Daoy (cell line): ENCODE measurements at regions not wholly inside any gene's neighbourhood (a gene's known extent, or its start where the extent isn't known, plus 50 kb on each side); places are given as distances from the start of the nearest gene placed in this dataset.

Experiments
- DNase-seq: peaks from one replicate; pipeline ENCODE4 v3.0.0-alpha.2; 2015; ENCODE audit warnings: low read depth

GRCh38 chr3:148379763-148380382 lies 317.8 kb upstream of the AGTR1 start:
- no peak for DNase-seq

- no peak for DNase-seq
Measured at GRCh38 chr3:148381051-148381450, 316.7 kb upstream of the AGTR1 start.

GRCh38 chr3:148389916-148390315 lies 307.8 kb upstream of the AGTR1 start:
- no peak for DNase-seq

- no peak for DNase-seq
Measured at GRCh38 chr3:148395821-148396220, 301.9 kb upstream of the AGTR1 start.

- DNase-seq = no peak
Measured at GRCh38 chr3:148400754-148401153, 296.9 kb upstream of the AGTR1 start.

GRCh38 chr3:148408667-148409066 lies 289.0 kb upstream of the AGTR1 start:
- no peak for DNase-seq

- no peak for DNase-seq
Measured at GRCh38 chr3:148420242-148420641, 277.5 kb upstream of the AGTR1 start.

GRCh38 chr3:148428862-148429605 lies 268.7 kb upstream of the AGTR1 start:
- no peak for DNase-seq

GRCh38 chr3:148433665-148434064 lies 264.0 kb upstream of the AGTR1 start:
- no peak for DNase-seq

GRCh38 chr3:148435534-148435933 lies 262.2 kb upstream of the AGTR1 start:
- no peak for DNase-seq

GRCh38 chr3:148439254-148439822 lies 258.4 kb upstream of the AGTR1 start:
- no peak for DNase-seq

GRCh38 chr3:148441191-148441590 lies 256.5 kb upstream of the AGTR1 start:
- no peak for DNase-seq

- no peak for DNase-seq
Measured at GRCh38 chr3:148450819-148451218, 246.9 kb upstream of the AGTR1 start.

- DNase-seq = no peak
Measured at GRCh38 chr3:148451969-148452368, 245.7 kb upstream of the AGTR1 start.

GRCh38 chr3:148453781-148454191 lies 243.9 kb upstream of the AGTR1 start:
- DNase-seq = no peak

- no peak for DNase-seq
Measured at GRCh38 chr3:148455098-148455497, 242.6 kb upstream of the AGTR1 start.

GRCh38 chr3:148457886-148458285 lies 239.8 kb upstream of the AGTR1 start:
- DNase-seq = no peak

- DNase-seq = no peak
Measured at GRCh38 chr3:148459931-148460513, 237.7 kb upstream of the AGTR1 start.

- no peak for DNase-seq
Measured at GRCh38 chr3:148460686-148461085, 237.0 kb upstream of the AGTR1 start.

- no peak for DNase-seq
Measured at GRCh38 chr3:148464246-148464645, 233.5 kb upstream of the AGTR1 start.

- peak; percentile 1 for DNase-seq
Measured at GRCh38 chr3:148466143-148466542, 231.6 kb upstream of the AGTR1 start.

GRCh38 chr3:148466980-148467740 lies 230.5 kb upstream of the AGTR1 start:
- no peak for DNase-seq
